ENCODE measurements at regions not wholly inside any gene's neighbourhood (a gene's known extent, or its start where the extent isn't known, plus 50 kb on each side); places are given as distances from the start of the nearest gene placed in this dataset.
"Not testable (repeated sequence)": the region's sequence is repeated elsewhere in the genome, so short reads cannot be mapped to it uniquely, and the experiment has no call there.

GRCh38 chr7:108627476-108628051 is 57.9 kb downstream of the DNAJB9 start:
- no peak for DNase-seq

- no peak for DNase-seq
Measured at GRCh38 chr7:108628678-108629077, 59.0 kb downstream of the DNAJB9 start.

GRCh38 chr7:108629651-108630400 is 60.2 kb downstream of the DNAJB9 start:
- DNase-seq: no peak

GRCh38 chr7:108634036-108634435 is 64.4 kb downstream of the DNAJB9 start:
- DNase-seq: no peak

GRCh38 chr7:108634535-108634934 is 64.9 kb downstream of the DNAJB9 start:
- DNase-seq: no peak

GRCh38 chr7:108637049-108637621 is 67.5 kb downstream of the DNAJB9 start:
- DNase-seq: no peak

- DNase-seq: no peak
Measured at GRCh38 chr7:108642126-108642525, 72.5 kb downstream of the DNAJB9 start.

GRCh38 chr7:108643136-108643535 is 73.5 kb downstream of the DNAJB9 start:
- no peak for DNase-seq

- DNase-seq: no peak
Measured at GRCh38 chr7:108648989-108649388, 79.3 kb downstream of the DNAJB9 start.

GRCh38 chr7:108650467-108650866 is 80.8 kb downstream of the DNAJB9 start:
- peak; percentile 11 for DNase-seq

GRCh38 chr7:108652886-108653285 is 83.2 kb downstream of the DNAJB9 start:
- DNase-seq: no peak

GRCh38 chr7:108653526-108653925 is 83.9 kb downstream of the DNAJB9 start:
- DNase-seq: no peak

- DNase-seq: not testable (repeated sequence)
Measured at GRCh38 chr7:108657140-108657726, 87.6 kb downstream of the DNAJB9 start.

- no peak for DNase-seq
Measured at GRCh38 chr7:108659261-108659660, 89.6 kb downstream of the DNAJB9 start.

GRCh38 chr7:108659867-108660266 is 90.2 kb downstream of the DNAJB9 start:
- no peak for DNase-seq

- DNase-seq: no peak
Measured at GRCh38 chr7:108660465-108660864, 90.8 kb downstream of the DNAJB9 start.

- DNase-seq: no peak
Measured at GRCh38 chr7:108662783-108663362, 93.2 kb downstream of the DNAJB9 start.

- DNase-seq: no peak
Measured at GRCh38 chr7:108663701-108664100, 94.0 kb downstream of the DNAJB9 start.

GRCh38 chr7:108667216-108667615 is 97.5 kb downstream of the DNAJB9 start:
- no peak for DNase-seq

GRCh38 chr7:108669958-108670357 is 100.3 kb downstream of the DNAJB9 start:
- DNase-seq: no peak

- not testable (repeated sequence) for DNase-seq
Measured at GRCh38 chr7:108673699-108674098, 104.0 kb downstream of the DNAJB9 start.

- DNase-seq: no peak
Measured at GRCh38 chr7:108684629-108685028, 115.0 kb downstream of the DNAJB9 start.

- no peak for DNase-seq
Measured at GRCh38 chr7:108686494-108686893, 116.8 kb downstream of the DNAJB9 start.

GRCh38 chr7:108697254-108697653 is 127.6 kb downstream of the DNAJB9 start:
- no peak for DNase-seq

All from SHP77 treated with DMSO at 0.1 percent for 48 hours (cell line).